Esophagus (tissue), 2 donors: ENCODE measurements at regions not wholly inside any gene's neighbourhood (a gene's known extent, or its start where the extent isn't known, plus 50 kb on each side); places are given as distances from the start of the nearest gene placed in this dataset.

Experiments used
- H3K27ac ChIP-seq, 2 donors: one replicate each; pipeline ENCODE4 v1.5.1; 2013; ENCODE audit warnings: low read depth in 2 of 2, mild to moderate bottlenecking in 2 of 2, inconsistent platforms in 1 of 2, low read length in 1 of 2, moderate library complexity in 1 of 2
- H3K27me3 ChIP-seq, 2 donors: one replicate each; pipeline ENCODE4 v1.6.1; 2013; ENCODE audit warnings: low read length in 2 of 2, control low read depth in 1 of 2, mild to moderate bottlenecking in 1 of 2; ENCODE audit not compliant: insufficient read depth in 2 of 2, control insufficient read depth in 1 of 2
- H3K36me3 ChIP-seq, 2 donors: one replicate each; pipeline ENCODE4 v1.6.1; 2013; ENCODE audit warnings: low read length in 1 of 2; ENCODE audit not compliant: control insufficient read depth in 2 of 2, insufficient read depth in 2 of 2
- H3K4me1 ChIP-seq, 2 donors: one replicate each; pipeline ENCODE4 v1.6.1; 2013; ENCODE audit warnings: low read length in 1 of 2; ENCODE audit not compliant: control insufficient read depth in 2 of 2, insufficient read depth in 2 of 2
- H3K4me3 ChIP-seq, 2 donors: one replicate each; pipeline ENCODE4 v1.5.1; 2013; ENCODE audit warnings: low read length in 2 of 2, mild to moderate bottlenecking in 2 of 2, low read depth in 1 of 2, moderate library complexity in 1 of 2
- H3K9me3 ChIP-seq, 2 donors: one replicate each; pipeline ENCODE4 v1.6.1; 2013; ENCODE audit warnings: mild to moderate bottlenecking in 2 of 2, low read depth in 1 of 2, low read length in 1 of 2, moderate library complexity in 1 of 2; ENCODE audit not compliant: control insufficient read depth in 2 of 2, insufficient read depth in 1 of 2
- WGBS, 2 donors: extraction: QIAGEN DNeasy Blood & Tissue Kit; methylation state at CpG; one replicate each; pipeline ENCODE4 v1.1.7; 2013; 5-methylcytosine and 5-hydroxymethylcytosine counted together
- donor health status: healthy with polysubstance abuse.
- donor health status: Bipolar disorder and iron deficiency.

GRCh38 chrX:73266766-73267165, 52.1 kb upstream of the NAP1L2 start:
- H3K4me3 ChIP-seq, result no peak overlapping the region
- WGBS, 2 donors, result 49 to 65% methylated on average over 2 of the region's 2 CpGs
- peaks cover 0 to 7% of the 10 kb centered on the region in 2 donors for H3K27me3 ChIP-seq
- H3K27ac ChIP-seq, result no peak overlapping the region
- no peaks in the 10 kb centered on the region for H3K4me1 ChIP-seq
- H3K9me3 ChIP-seq, result no peaks in the 10 kb centered on the region
- no peaks in the 10 kb centered on the region for H3K36me3 ChIP-seq
